ENCODE measurements at regions not wholly inside any gene's neighbourhood (a gene's known extent, or its start where the extent isn't known, plus 50 kb on each side); places are given as distances from the start of the nearest gene placed in this dataset.

DNA sequence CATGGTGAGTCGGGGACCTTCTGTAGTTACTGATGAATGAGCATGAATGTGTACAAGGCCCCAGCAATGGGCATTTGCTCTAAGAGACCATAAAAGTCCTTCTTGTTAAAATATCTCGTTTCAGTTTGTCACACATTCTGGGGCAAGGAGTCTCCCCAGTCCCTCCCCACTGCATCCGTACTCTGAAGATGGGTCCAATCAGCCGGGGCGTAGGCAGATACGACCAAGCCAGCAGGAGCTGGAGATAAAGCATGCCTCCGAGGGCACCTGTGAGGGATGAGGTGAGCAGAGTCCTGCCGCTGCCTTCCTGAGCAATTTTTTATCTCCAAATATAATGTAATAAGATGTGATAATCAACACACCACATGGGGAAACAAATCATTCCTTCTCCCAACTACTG is 528.5 kb downstream of the BCL11B start:
- Histone ChIP-seq H3K27ac (no peak overlapping the region), H3K4me3 (no peak overlapping the region)

GRCh38 chr14:98748966-98749365 is 523.0 kb downstream of the BCL11B start:
- Histone ChIP-seq H3K4me3 (no peak overlapping the region), H3K27ac (no peak overlapping the region)

- Histone ChIP-seq H3K4me3 (no peak overlapping the region), H3K27ac (no peak overlapping the region)
These were observed 520.9 kb downstream of the BCL11B start for GRCh38 chr14:98751110-98751509.

DNA sequence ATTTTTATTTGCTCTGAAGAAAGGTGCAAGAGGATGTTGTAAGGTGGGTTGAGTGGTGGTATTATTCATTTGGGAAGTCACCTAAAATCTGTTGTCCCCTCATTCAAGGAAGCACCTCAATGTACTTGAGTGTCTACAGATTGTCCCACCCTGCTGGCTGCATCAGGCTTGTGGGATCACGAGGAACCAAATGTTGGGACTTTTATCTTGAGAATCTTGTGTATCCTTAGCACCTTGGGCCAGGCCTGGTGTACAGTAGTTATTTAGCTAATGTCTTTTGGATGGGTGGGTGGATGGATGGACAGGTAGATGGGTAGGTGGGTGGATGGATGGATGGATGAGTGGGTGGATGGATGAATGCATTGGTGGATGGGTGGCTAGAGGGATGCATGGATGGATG is 519.3 kb downstream of the BCL11B start:
- Histone ChIP-seq H3K4me3 (no peak overlapping the region), H3K27ac (no peak overlapping the region)

GRCh38 chr14:98754343-98755020 is 517.5 kb downstream of the BCL11B start:
- no peak overlapping the region for H3K4me3 ChIP-seq
- peak overlapping the region in 2 of 21 experiments; percentile 19 to 46 for H3K27ac ChIP-seq

DNA sequence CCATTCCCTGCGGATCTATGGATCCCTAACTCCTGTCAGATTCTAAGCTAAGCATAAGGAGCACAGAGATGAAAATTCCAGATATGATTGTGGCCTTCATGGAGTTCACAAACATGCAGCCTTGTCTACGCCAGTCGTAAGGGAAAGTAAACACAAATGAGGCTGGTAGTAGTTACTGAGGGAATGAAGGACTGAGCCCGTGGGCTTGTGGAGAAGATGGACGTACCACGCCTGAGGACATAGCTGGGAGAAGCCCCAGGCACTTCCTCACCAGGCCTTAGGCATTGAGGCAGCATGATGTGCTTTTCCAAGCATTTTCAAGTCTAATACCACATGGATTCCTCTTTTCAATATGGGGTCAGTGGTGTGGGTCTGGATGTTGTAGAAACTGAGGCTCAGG is 515.2 kb downstream of the BCL11B start:
- no peak overlapping the region for H3K4me3 ChIP-seq
- H3K27ac ChIP-seq, result no peak overlapping the region

GRCh38 chr14:98758440-98758839 is 513.6 kb downstream of the BCL11B start:
- Histone ChIP-seq H3K4me3 (no peak overlapping the region), H3K27ac (no peak overlapping the region)

- no peak overlapping the region for H3K4me3 ChIP-seq
- no peak overlapping the region for H3K27ac ChIP-seq
These were observed 510.0 kb downstream of the BCL11B start for GRCh38 chr14:98761993-98762392.

DNA sequence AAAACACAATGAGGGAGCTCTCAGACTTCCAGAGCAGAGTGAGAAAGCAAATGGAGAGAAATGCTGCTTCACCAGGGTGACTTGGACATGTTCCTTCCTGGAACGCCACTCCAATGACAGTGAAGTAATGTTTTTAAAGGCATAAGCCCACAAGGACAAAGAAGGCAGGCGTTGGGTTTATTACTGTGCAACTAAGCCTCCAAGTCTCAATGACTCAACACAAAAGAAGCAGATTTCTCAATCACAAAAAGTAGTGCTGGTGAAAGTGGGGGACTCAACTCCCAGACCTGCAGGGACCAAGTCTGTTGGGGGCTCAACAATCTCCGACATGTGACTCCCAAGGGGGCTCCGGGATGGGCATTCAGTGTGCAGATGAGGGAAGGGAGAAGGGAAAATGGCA is 505.2 kb downstream of the BCL11B start:
- H3K4me3 ChIP-seq, result no peak overlapping the region
- H3K27ac ChIP-seq, result peak overlapping the region in 3 of 21 experiments; percentile 11 to 49 (median 24)

GRCh38 chr14:98769326-98769725 is 502.7 kb downstream of the BCL11B start:
- Histone ChIP-seq H3K4me3 (no peak overlapping the region), H3K27ac (no peak overlapping the region)

DNA sequence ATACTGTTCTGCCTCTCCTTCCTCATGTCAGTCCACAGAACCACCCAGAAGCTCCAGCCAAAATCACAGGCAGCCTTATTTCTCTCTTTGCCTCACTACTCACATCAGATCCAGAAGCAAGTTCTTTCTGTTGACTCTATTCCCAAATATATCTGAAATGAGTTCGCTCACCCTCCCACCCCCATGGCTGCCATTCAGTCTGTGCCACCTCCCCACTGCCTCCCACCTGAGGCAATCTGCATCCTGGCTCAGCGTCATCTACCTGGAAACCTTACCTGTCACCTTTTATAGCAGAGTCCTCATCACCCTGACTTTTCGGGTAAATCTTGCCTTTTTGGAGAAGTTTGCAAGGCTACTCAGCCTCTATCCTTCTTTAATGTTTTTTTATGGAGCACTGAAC is 501.8 kb downstream of the BCL11B start:
- no peak overlapping the region for H3K27ac ChIP-seq
- H3K4me3 ChIP-seq, result no peak overlapping the region

DNA sequence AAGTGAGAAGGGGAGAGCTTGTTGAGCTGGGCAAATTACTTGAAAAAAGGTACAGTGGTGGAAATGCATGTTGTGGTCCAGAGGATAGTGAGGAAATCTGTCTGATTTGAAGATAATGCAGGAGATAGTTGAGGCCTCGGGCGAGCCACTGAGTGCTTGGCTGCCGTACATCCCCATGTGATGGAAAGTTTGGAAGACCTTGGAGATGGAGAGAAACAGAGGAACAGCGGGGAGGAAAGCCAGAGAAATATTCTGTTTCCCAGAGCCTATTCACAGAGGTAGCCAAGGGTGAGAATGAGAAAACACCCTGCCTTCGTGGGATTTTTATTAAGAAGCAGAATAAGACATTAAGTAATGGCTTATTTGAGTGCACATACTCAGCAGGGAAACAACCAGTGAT is 498.2 kb downstream of the BCL11B start:
- no peak overlapping the region for H3K4me3 ChIP-seq
- no peak overlapping the region for H3K27ac ChIP-seq

GRCh38 chr14:98775892-98776291 is 496.1 kb downstream of the BCL11B start:
- no peak overlapping the region for H3K27ac ChIP-seq
- no peak overlapping the region for H3K4me3 ChIP-seq

DNA sequence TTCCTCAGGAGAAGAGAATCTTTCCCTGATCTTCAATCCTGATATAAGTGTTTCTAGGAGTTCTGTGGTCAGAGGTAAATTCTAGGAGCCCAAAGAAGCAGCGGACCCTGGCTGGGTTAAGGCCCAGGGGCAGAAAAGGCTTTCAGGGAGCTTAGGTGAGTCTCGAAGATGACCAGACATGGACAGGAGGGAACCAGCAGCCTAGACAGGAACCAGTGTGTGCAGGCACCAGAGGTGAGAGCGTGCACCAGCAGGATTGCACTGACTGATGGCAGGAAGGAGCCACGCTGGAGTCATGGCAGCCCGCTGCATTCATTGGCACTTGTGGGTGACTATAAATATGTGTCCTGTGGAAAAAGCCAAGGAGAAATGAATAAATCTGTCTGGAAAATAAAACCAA is 489.9 kb downstream of the BCL11B start:
- Histone ChIP-seq H3K27ac (no peak overlapping the region), H3K4me3 (no peak overlapping the region)

DNA sequence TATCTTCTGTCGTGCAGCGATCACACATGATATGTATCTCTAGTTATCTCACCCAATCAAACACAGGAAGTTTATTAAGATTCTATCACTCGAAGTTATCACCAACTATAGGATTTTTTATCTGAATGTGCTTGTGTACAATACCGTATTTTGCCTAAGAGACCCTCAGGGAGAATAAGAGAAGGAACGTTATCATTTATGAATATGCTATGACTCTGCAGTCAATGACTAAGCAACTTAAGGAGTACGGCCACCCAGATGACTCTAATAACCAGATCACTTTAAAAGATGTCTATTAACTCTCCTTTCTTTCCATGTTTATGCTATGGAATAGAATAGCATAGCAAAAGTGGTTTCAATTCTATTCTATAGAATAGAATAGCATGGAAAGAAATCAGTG is 486.4 kb downstream of the BCL11B start:
- Histone ChIP-seq H3K4me3 (no peak overlapping the region), H3K27ac (no peak overlapping the region)

DNA sequence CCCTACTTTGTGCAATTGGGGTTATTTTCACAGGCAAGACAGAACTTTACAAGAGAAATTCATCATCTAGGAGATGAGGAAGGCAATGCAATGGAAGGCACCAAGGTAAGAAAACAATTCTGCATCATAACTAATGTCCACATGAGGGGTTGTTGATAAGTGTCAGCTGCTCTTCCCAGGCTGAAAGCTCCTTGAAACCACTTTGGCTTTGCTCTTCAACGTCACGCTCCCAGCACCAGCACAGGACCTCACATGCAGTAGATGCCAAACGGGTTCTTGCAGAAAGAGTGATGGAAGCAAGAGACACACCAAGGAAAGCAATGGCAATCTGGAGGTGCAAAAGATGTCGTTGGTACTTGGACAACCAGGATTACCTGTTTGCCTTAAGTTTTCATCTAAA is 485.5 kb downstream of the BCL11B start:
- no peak overlapping the region for H3K4me3 ChIP-seq

GRCh38 chr14:98791661-98792060 is 480.3 kb downstream of the BCL11B start:
- H3K4me3 ChIP-seq, result no peak overlapping the region

More for the DNA sequence above, 485.5 kb downstream of the BCL11B start:
- no peak overlapping the region for H3K27ac ChIP-seq

DNA sequence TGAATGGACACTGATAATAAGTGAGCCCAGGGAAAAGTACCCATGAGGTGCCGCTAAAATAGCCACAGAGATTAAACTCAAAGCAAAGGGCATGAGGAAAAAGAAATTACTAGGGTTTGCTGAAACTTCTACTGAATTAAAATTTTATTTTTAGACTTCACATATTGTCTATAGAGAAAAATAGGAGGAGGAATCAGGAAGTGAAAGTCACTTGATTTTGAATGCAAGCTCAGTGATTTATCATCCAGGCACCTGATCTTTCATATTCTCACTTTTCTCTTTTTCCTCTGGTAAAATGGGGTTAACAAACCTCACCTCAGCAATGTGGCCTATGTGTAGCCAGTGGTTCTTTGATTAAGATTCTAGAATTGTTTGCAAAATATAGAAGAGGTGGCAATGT is 479.8 kb downstream of the BCL11B start:
- H3K4me3 ChIP-seq, result no peak overlapping the region
- H3K27ac ChIP-seq, result no peak overlapping the region

More at GRCh38 chr14:98791661-98792060, 480.3 kb downstream of the BCL11B start:
- H3K27ac ChIP-seq, result no peak overlapping the region

- H3K27ac ChIP-seq, result no peak overlapping the region
- no peak overlapping the region for H3K4me3 ChIP-seq
These were observed 473.9 kb downstream of the BCL11B start for GRCh38 chr14:98798099-98798498.

- Histone ChIP-seq H3K27ac (no peak overlapping the region), H3K4me3 (no peak overlapping the region)
These were observed 472.1 kb downstream of the BCL11B start for GRCh38 chr14:98799891-98800290.

- peak overlapping the region in 1 of 21 experiments; percentile 6 for H3K27ac ChIP-seq
- H3K4me3 ChIP-seq, result no peak overlapping the region
These were observed 470.0 kb downstream of the BCL11B start for GRCh38 chr14:98802044-98802443.

DNA sequence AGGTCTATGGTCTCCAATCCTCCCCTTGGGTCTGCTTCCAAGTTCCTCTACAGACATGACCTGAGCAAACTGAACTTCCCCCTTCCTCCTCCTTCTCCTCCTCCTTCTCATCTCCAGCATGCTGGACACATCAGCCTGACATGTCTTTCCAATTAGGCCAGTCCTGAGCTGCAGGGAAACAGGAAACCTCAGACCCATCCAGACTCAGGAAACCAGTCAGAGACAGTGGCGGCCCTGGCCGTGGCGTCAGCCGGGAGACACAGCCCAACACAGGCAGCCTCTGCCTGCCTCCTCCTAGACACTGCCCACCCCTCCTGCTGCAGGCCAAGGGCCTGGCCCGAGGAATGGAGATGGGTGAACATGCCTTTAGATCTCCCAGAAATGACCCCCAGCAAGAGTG is 468.8 kb downstream of the BCL11B start:
- Histone ChIP-seq H3K4me3 (no peak overlapping the region), H3K27ac (peak overlapping the region in 2 of 21 experiments; percentile 34 to 39)

Measured in skin epidermis (tissue), 12 donors.